Fibroblast of mammary gland (primary cell): ENCODE measurements at regions not wholly inside any gene's neighbourhood (a gene's known extent, or its start where the extent isn't known, plus 50 kb on each side); places are given as distances from the start of the nearest gene placed in this dataset.

ENCODE experiments used
- DNase-seq: peaks from one replicate; pipeline ENCODE4 v3.0.0-alpha.2; 2010; ENCODE audit warnings: low read depth
- H3K4me3 ChIP-seq: 2 replicates; pipeline ENCODE4 v1.5.1; 2011; ENCODE audit warnings: low read depth, mild to moderate bottlenecking, low read length, moderate library complexity; ENCODE audit not compliant: control insufficient read depth
- CTCF ChIP-seq: conservative IDR thresholded peaks from 2 replicates; pipeline ENCODE4 v1.5.1; 2011; ENCODE audit warnings: low read depth, low read length, inconsistent platforms; ENCODE audit not compliant: control insufficient read depth, insufficient read depth

GRCh38 chr4:167779280-167779679 is 313.1 kb upstream of the ANXA10 start:
- H3K4me3 ChIP-seq, result no peak overlapping the region
- no peak for TF ChIP-seq CTCF
- no peak for DNase-seq

GRCh38 chr4:167779864-167780263 is 312.5 kb upstream of the ANXA10 start:
- H3K4me3 ChIP-seq, result no peak overlapping the region
- TF ChIP-seq CTCF, result no peak
- no peak for DNase-seq

- H3K4me3 ChIP-seq, result no peak overlapping the region
- DNase-seq, result no peak
- no peak for TF ChIP-seq CTCF
These were observed 307.5 kb upstream of the ANXA10 start for GRCh38 chr4:167784826-167785225.

- H3K4me3 ChIP-seq, result no peak overlapping the region
- DNase-seq, result no peak
- TF ChIP-seq CTCF, result no peak
These were observed 306.8 kb upstream of the ANXA10 start for GRCh38 chr4:167785523-167785922.

- no peak for DNase-seq
- no peak for TF ChIP-seq CTCF
- no peak overlapping the region for H3K4me3 ChIP-seq
These were observed 305.8 kb upstream of the ANXA10 start for GRCh38 chr4:167786504-167786903.

GRCh38 chr4:167787231-167787630 is 305.1 kb upstream of the ANXA10 start:
- no peak for TF ChIP-seq CTCF
- no peak overlapping the region for H3K4me3 ChIP-seq
- DNase-seq, result no peak

GRCh38 chr4:167802463-167803212 is 289.7 kb upstream of the ANXA10 start:
- H3K4me3 ChIP-seq, result no peak overlapping the region
- TF ChIP-seq CTCF, result no peak
- no peak for DNase-seq
